HUDEP-2 (cell line): ENCODE measurements at regions not wholly inside any gene's neighbourhood (a gene's known extent, or its start where the extent isn't known, plus 50 kb on each side); places are given as distances from the start of the nearest gene placed in this dataset.

Source experiments
- DNase-seq, 76 experiments: peaks; one replicate each; lab custom pipeline; 2025; ENCODE audit not compliant: unreplicated experiment in 76 of 76; lab: John Stamatoyannopoulos, UW

DNA sequence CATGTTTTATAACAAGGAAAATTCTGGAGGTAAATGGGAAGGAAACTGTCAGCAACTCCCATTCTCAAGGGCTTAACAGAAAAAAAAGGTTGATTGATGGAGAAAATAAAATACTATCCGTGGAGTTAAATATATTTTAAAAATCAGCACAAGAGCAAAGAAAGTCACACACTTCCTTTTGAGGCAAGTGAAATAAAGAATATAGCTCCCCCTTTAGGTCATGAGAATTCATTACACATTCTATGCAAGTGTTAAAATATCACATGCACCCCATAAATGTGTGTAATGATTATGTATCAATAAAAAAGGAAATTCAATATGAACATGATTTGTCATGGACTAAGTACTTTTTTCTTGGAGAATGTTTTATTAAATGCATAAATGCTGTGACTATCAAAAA is 349.2 kb downstream of the TPBG start:
- no peak for DNase-seq

DNA sequence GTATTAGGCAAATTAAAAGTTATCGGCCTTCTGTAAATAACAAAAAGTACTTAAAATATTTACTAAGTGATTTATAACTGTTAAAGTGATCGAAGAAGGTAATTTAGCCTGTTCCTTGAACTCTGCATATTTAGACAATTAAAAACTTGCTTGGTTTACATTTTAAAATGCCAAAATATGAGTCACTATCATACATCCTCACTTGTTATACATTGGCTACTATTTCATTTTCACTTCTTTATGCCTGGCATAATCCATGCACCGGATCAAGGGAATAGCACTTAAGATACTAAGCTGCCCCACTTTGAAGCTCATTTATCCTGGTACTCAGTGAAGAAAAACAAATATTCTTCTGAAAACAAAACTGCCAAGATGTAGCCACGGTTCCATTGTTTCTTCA is 344.6 kb downstream of the UBE3D start:
- DNase-seq = no peak

DNA sequence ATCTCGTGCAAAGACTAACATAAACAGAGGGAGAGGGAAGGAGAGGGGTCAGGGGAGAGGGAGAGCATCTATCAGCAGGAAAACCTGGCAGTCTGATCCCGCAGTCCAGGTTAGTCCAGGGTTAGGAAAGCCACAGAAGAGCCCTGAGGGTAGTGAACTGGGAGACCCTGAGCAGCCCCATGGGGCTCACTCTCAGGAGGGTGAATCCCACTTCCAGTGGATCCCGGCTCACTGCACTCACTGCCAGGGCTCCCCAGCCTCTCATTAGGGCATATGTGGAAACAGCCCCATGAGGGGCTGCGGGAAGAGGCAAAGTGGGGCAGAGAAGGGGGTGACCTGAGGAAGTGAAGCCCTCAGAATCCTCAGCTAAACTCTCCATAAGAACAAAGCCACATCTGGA is 329.9 kb downstream of the UBE3D start:
- no peak for DNase-seq

DNA sequence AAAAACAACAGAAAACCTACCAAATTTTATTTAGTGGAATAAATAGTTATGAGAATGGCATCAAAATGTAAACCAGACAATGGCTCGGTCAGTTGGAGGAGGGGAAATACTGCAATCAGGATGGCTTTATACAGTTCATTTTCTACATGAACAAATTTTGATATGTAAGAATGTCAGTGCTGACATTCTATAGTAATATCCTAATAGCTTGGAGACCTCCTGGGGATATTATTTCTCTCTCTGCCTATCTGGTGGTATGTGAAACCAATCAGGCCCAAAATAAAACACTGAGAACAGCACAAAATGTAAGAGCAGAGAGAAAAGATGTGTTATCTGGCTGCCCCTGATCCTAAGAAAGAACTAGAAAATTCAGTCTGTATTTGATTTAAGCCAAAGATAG is 327.7 kb downstream of the UBE3D start:
- no peak for DNase-seq

DNA sequence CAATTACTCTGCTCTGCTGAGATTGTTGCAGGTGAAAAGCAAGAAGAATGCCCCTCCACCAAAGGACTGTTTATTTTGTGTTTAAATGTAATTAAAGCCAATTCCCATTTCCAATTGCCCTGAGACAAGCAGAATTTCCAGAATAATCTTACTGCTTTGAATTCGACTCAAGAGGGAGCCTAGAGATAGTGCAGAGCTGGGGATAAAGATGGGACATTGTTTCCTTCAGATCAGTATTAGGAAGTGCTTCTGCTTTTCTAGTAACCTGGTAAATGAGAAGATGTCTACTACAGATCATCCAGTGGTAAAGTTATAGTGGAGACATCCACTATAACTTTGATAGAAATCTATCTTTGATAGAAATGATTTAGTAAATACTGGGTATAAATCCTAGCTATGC is 326.9 kb downstream of the UBE3D start:
- DNase-seq = no peak

DNA sequence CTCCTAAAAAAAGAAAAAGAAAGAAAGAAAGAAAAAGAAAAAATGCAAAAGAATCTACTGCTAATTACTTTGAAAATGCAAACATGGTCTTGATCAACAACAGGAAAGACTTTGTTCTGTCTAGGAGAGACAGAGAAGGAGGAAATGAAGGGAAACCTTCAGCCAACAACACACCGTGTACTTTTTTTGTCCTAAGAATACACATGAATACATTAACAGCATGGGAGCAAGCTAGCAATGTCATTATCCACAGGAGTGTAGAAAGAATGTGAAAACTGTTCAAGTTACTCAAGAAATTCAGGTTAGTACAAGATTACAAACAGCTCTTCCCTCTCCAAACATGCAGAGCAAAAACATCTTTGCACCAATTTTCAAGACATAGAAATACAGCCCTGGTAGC is 326.3 kb downstream of the UBE3D start:
- DNase-seq = no peak

DNA sequence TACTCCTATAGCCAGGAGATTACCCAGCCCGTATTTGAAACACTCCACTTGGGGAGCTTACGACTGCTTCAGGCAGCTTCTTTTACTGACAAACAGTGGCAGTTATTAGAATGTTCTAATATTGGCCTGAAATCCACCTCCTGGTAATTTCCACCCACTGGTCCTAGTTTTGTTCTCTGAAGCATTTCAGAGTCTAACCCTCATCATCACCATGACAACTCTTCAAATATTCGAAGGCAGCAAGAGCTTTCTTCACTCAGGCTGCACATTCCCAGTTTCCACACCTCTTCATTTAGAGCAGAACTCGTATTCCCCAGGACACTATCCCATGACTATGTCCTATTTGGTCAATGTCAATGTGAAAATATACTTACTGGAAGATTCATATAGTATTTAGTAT is 325.6 kb downstream of the UBE3D start:
- no peak for DNase-seq

DNA sequence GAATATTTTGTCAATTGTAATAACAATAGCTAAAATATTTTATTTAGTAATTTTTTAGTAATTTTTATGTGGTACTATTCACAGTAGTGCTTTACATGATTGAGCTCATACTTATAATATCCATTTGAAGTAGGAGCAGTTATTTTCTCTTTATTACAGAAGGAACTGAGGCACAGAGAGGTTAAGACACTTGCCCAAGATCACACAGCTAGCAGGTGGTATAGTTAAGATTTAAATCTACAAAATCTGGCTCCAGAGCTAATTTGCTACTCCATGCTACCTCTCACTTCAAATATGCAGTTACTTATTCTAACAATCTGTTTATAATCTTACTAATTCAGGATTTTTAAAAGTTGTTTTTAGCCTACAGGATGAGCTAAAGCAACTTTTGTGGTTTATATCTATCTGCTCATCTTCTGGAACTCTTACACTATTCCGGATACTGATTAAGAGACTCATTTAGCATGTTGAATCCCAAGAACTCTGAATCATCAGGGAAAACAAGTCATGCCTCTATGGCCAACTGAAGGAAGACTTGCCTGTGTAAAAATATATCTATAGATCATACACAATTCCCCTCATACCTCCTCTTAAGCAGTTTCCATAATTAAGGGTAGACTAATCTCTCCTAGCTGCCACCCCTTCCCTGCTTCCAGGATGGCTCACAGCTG is 324.2 kb downstream of the UBE3D start:
- DNase-seq = no peak

DNA sequence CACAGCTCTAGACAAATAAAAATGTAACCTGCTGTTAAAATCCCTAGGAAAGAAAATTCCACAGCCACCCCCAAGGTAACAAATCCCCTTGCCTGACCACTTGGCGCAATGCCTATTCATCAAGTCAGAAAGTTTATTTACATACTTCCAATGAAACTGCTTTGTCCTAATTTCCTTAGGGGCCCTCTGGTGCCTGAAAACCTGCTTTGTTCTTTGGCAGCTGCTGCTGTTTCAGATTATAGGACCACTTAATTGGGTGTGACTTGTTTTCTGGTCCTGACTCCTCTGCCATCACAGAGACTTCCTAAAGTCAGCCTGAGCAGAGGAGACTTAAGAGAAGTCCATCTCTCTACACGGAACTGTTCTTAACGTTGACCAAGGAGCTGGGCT is 323.6 kb downstream of the UBE3D start:
- DNase-seq = no peak

DNA sequence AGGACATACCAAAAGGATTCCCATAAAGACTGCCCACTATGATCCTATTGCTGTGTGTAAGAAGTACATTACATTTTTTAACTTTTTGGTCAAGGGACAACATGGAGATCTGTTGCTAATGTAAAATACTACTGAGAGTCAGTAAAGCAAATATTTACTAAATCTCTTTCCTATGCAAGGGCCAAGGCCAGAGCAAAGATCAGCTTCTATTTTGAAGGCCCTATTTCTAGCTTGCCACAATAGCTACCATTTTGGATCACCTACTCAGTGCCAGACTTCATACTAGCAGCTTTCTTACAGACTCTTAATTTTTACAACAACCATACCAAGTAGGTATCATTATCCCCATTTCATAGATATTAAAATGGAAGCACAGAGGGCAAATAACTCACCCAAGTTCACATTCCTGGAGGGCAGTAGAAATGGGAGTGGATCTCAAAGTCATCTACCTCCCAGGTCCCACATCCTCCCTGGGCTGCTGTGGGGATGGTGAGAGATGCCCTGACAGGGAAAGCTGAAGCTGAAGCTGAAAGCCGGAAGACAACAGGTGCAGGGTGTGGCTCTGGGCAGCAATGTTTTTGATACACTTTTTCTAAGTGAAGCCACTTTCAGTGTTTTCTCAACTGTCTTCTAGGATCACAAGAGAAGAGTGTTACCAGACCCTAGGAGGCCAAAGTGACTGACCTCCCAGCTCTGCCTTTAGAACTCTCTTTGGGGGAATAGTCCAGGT is 321.2 kb downstream of the UBE3D start:
- DNase-seq = no peak

DNA sequence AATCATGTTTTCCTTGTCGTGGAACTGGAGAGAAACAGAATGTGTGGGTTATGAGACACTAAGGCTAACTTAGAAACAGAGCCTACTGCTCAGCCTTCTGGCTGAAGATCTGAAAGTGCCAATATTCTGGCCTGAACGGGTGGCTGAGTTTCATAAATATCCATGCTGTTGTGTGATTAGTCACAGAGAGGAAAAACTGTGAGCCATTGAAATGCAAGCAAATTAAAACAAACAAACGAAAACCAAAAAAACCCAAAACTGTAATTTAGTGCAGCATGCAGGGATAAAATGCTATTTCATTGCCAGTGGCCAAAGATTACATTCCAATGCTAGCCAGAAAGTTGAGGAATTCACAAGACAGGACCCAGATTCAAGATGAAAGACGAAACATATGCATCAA is 315.1 kb downstream of the UBE3D start:
- no peak for DNase-seq

DNA sequence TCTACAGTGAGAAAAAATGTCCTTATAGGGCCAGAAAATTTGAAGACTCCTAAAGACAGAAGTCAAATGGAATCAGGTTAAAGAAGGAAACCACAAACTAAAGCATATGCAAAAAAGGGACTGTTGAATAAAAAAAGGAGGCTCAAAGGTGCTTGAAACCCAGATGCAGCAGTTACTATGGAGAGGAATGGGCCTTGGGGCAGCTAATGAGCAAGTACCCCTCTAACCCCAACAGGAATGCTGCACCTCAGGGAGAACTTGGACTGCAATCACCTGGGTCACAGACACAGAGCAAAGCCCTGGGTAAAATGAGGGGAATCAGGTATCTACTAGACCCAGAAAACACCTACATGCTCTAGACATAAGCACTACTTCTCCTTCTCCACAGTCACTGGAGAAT is 313.9 kb downstream of the UBE3D start:
- DNase-seq = no peak

DNA sequence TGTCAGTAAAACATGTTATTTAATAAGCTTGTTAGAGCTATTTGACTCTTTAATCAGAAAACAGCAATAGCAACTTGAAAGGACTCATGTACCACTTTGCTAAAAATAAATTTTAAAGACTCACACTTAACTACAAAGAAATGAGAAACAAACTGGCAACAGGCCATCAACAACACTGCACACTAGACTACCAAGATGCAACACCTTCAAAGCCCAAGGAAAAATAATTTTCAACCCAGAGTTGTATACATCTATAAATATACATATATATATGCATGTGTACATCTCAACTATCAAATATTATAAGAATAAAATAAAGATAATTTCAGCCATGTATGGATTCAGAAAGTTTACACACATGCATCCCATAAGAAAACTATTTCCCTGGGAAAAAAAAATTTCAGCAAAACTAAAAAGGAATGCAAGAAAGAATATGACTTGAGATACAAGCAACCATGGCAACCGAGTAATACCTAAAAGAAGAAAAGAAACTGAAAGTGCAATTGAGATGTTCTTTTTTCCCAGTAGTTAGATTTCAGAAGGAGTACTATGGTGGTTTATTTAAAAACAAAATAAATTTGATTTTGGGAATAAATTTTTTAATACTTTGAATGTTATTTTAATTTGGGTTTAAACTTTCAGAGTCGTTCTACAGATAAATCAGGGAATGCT is 303.8 kb downstream of the UBE3D start:
- no peak for DNase-seq

DNA sequence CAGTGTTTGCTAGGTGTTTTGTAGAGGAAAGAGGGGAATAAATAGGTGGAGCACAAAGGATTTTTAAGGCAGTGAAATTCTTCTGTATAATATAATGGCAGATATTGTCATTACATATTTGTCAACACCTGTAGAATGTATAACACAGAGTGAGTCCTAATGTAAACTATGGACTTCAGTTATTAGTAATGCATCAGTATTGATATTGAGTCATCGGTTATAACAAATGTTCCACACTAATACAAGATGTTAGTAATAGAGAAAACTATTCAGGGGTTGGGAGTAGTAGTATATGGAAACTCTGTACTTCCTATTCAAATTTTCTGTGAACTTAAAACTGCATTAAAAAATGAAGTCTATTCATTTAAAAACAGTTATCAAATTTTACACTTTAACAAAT is 299.2 kb downstream of the UBE3D start:
- DNase-seq = no peak

DNA sequence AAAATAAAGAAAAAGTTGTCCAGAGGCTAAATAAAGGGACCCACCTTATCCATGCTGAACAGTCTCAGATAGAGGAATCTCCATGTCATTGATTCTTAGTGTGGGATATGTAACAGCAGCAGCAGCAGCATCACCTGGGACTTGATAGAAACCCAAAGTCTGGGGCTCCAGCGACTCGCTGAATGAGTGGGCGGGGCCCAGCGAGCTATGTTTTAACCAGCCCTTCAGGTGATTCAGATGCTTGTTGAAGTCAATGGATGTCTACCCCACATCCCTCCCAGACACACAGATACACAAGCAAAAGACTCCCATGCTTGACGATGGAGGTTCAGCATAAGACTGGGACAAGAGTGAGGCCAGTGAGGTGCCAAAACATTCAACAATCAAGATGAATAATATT is 298.6 kb downstream of the UBE3D start:
- no peak for DNase-seq

DNA sequence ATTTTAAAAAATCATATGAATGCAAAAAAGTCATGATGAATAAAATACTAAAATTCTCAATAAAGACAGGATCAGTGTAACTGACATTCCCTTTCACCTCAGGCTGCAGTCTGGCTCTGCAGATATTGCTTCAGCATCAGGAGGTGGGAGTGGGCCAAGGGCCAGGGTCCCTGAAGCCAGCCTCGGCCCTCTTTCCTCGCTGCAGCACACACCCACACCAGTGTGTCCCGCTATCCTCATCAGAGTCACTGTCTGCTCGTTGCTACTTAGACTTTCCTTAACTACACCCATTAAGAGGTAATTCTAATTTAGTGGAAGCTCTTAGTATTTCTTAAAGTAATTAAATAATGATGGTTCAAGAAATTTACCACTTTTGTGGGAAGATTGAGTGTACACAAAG is 298.2 kb downstream of the UBE3D start:
- DNase-seq = no peak

DNA sequence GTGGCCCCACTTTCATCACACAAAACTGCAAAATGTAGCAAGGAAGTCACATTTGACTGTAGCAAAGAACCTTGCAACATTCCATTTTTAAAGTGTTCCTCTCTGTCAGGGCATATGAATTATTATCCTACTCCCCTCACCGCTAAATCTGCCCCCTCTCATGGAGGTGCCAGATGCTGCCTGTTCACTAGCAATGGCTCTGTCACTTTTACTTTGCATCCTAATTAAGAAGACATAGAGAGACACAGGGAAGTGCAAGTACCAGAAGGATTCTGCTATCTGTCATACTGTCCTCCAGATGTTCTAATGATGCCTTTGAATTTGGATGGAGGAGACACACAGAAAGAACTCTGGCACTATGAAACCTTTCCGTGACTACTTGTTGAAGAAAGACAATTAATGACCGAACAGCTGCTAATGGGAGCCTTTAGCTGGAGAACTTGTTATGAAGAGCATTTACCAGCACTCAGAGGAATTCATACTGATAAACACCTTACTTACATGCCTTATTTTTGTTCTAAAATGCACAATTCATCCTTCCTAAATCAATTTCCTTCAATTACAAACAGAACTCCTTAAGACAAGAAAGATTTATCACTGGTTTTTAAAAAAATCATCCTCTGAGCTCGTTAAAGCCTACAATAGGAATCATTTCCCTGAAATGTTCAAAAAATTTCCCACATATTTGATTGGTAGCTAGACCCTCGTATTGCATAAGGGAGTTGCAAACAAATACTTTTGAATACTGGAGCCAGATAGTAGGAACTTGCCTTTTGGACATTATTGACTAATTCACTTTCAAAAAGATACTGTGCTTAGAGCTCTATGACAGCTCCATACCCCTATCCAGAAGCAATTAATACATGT is 292.6 kb downstream of the UBE3D start:
- DNase-seq = no peak

DNA sequence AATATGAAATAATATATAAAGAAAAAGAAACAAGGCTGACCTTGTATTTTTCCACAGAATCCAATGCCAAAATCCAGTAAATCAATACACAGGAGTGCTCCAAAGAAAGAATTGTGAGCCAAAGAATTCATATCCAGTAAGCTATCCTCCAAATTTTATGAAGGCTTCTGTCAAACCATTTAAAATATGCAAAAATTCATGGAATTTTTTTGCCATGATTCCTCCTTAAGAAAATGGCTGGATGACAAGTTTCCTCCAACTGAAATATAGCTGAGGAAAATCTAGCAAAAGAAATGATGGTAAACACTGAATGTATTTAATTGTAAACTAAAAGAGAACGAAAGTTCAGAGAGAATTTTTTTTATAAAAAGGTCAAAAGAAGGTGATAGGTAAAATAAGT is 290.3 kb downstream of the UBE3D start:
- no peak for DNase-seq

DNA sequence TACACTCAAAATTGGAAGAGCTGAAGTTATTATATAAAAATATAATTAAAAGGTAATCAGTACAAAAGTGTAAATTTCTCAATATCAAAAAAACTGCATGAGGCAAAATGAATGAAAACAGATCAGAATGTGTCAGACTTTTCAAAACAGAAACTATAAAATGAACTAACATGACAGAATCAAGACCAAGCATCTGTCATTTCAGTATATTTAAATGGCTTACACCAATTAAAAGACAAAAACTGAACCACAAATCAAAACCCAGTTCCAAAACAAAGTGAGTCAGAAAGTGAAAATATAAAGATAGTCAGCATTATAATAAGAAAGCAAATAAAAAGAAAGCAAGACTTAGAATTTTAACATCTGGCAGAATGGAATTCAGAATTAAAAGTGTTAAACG is 289.7 kb downstream of the UBE3D start:
- DNase-seq = no peak

DNA sequence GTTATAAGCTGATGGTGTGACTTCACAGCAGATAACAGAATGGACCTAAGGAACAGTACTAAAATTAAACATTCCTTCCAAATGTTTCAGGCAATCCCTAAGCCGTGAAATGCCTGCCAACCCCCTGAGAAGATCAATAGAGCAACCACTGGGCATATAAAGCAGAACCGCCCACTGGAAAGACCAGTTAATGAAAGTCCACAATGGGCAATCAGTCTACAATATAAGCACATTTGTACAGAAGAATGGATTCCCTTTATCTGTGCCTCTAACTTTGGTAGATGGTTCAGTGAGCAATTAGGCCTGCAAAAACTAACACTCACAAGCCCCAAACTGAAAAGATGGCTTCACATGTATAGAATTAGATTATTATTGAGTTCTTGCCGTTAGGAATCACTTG is 286.6 kb downstream of the UBE3D start:
- peak in 1 of 76 experiments; percentile 4 for DNase-seq

DNA sequence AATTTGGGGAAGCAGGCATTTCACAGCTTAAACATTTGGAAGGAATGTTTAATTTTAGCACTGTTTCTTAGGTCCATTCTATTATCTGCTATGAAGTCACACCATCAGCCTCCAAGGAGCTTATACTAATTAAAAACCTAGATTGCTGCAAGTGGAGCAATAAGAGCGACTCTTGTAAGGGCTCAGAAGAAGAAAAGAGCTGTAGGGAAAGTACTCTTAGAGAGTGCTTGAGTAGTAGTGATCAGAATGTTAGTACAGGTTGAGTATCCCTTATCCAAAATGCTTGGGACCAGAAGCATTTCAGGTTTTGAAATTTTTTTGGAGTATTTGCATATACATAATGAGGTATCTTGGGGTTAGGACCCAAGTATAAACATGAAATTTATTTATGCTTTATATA is 285.3 kb downstream of the UBE3D start:
- no peak for DNase-seq
